H1 (cell line): ENCODE measurements at regions not wholly inside any gene's neighbourhood (a gene's known extent, or its start where the extent isn't known, plus 50 kb on each side); places are given as distances from the start of the nearest gene placed in this dataset.

ENCODE experiments used
- BCL11A ChIP-seq, 2 experiments: IDR thresholded peaks; one replicate each; pipeline ENCODE4 v1.6.1; 2011; ENCODE audit warnings: low read depth in 2 of 2, low read length in 2 of 2, mild to moderate bottlenecking in 2 of 2
- CHD1 ChIP-seq: IDR thresholded peaks from 2 replicates; pipeline ENCODE4 v1.6.1; 2012; ENCODE audit warnings: low read depth, low read length, improper control_type of control experiment
- CREB1 ChIP-seq: IDR thresholded peaks from 2 replicates; pipeline ENCODE4 v1.6.1; 2012; ENCODE audit warnings: inconsistent platforms
- CTCF ChIP-seq, 3 experiments: IDR thresholded peaks; 1 replicate in 2 of 3; 2 replicates in 1 of 3; pipeline versions ENCODE4 v1.5.1 to v1.6.1; 2011; ENCODE audit warnings: low read length in 3 of 3, mild to moderate bottlenecking in 3 of 3, inconsistent platforms in 2 of 3, low read depth in 1 of 3, moderate library complexity in 1 of 3; ENCODE audit not compliant: insufficient read depth in 1 of 3; ENCODE audit errors: control extremely low read depth in 1 of 3
- EP300 ChIP-seq, 2 experiments: IDR thresholded peaks; 1 replicate in 1 of 2; 2 replicates in 1 of 2; pipeline ENCODE4 v1.6.1; 2011 to 2012; ENCODE audit warnings: low read depth in 2 of 2, low read length in 2 of 2, mild to moderate bottlenecking in 2 of 2, borderline replicate concordance in 1 of 2, inconsistent platforms in 1 of 2, moderate library complexity in 1 of 2
- EZH2 ChIP-seq: fragments of 200-600 bp; sonication (generic); IDR thresholded peaks from 2 replicates; pipeline ENCODE4 v1.7.1; 2012; ENCODE audit warnings: low read depth, mild to moderate bottlenecking, moderate library complexity, low read length, inconsistent platforms; ENCODE audit not compliant: severe bottlenecking
- JUND ChIP-seq: IDR thresholded peaks from 2 replicates; pipeline ENCODE4 v1.6.1; 2011; ENCODE audit warnings: mild to moderate bottlenecking, improper control_type of control experiment, low read length
- POLR2A ChIP-seq, 2 experiments: IDR thresholded peaks; 1 replicate in 1 of 2; 2 replicates in 1 of 2; pipeline ENCODE4 v1.6.1; 2011; ENCODE audit warnings: low read depth in 2 of 2, low read length in 2 of 2, mild to moderate bottlenecking in 2 of 2; ENCODE audit errors: control extremely low read depth in 1 of 2
- POLR2AphosphoS5 ChIP-seq: IDR thresholded peaks from 2 replicates; pipeline ENCODE4 v1.6.1; 2011; ENCODE audit warnings: low read depth, low read length
- RAD21 ChIP-seq, 2 experiments: IDR thresholded peaks in 1 of 2; conservative IDR thresholded peaks in 1 of 2; 2 replicates each; pipeline ENCODE4 v1.6.1; 2011; ENCODE audit warnings: low read depth in 2 of 2, low read length in 2 of 2, improper control_type of control experiment in 1 of 2, inconsistent platforms in 1 of 2, mild to moderate bottlenecking in 1 of 2, moderate library complexity in 1 of 2
- RNF2 ChIP-seq: fragments of 200-900, 300-1000 bp; sonication (generic); IDR thresholded peaks from 2 replicates; pipeline ENCODE4 v1.7.1; 2016; ENCODE audit warnings: borderline replicate concordance, low read depth, mild to moderate bottlenecking, antibody characterized with exemption, low read length; ENCODE audit not compliant: poor library complexity, severe bottlenecking; ENCODE audit errors: missing control alignments
- SP4 ChIP-seq: IDR thresholded peaks from 2 replicates; pipeline ENCODE4 v1.6.1; 2012; ENCODE audit warnings: low read length, inconsistent platforms
- TAF1 ChIP-seq: IDR thresholded peaks from 2 replicates; pipeline ENCODE4 v1.6.1; 2011; ENCODE audit warnings: mild to moderate bottlenecking, low read depth, low read length
- YY1 ChIP-seq: IDR thresholded peaks from 2 replicates; pipeline ENCODE4 v1.6.1; 2011; ENCODE audit warnings: low read depth, mild to moderate bottlenecking, low read length

GRCh38 chr4:178412455-178412854, 970.2 kb upstream of the AGA start:
- no peak for TF ChIP-seq CTCF (IDR thresholded peaks at IDR 0.05; ENCODE audit: control extremely low read depth in 1 of 3, insufficient read depth in 1 of 3, low read depth in 1 of 3, low read length in 3 of 3)
- TF ChIP-seq BCL11A (IDR thresholded peaks at IDR 0.05; ENCODE audit: low read depth in 2 of 2, low read length in 2 of 2), result no peak
- TF ChIP-seq JUND, result no peak
- TF ChIP-seq CREB1, result no peak
- TF ChIP-seq POLR2A (IDR thresholded peaks at IDR 0.05; ENCODE audit: control extremely low read depth in 1 of 2, low read depth in 2 of 2, low read length in 2 of 2), result no peak
- no peak for TF ChIP-seq EZH2
- TF ChIP-seq CHD1, result no peak
- TF ChIP-seq RNF2, result no peak
- TF ChIP-seq TAF1, result no peak
- TF ChIP-seq EP300 (IDR thresholded peaks at IDR 0.05; ENCODE audit: borderline replicate concordance in 1 of 2, low read depth in 2 of 2, low read length in 2 of 2), result no peak
- no peak for TF ChIP-seq POLR2AphosphoS5
- TF ChIP-seq YY1, result no peak
- TF ChIP-seq SP4, result no peak
- no peak for TF ChIP-seq RAD21 (IDR thresholded peaks at IDR 0.05 in 1 of 2, conservative IDR thresholded peaks at IDR 0.05 in 1 of 2; ENCODE audit: low read depth in 2 of 2, low read length in 2 of 2)
